HEK293T (cell line): ENCODE measurements at regions not wholly inside any gene's neighbourhood (a gene's known extent, or its start where the extent isn't known, plus 50 kb on each side); places are given as distances from the start of the nearest gene placed in this dataset.

Source experiments
- FOXK2 ChIP-seq: fragments of 450-650 bp; IDR thresholded peaks from 2 replicates; pipeline ENCODE4 v1.6.1; 2016; ENCODE audit warnings: mild to moderate bottlenecking
- FOXM1 ChIP-seq: fragments of 450-650 bp; IDR thresholded peaks from 2 replicates; pipeline ENCODE4 v1.6.1; 2017; ENCODE audit warnings: mild to moderate bottlenecking, borderline replicate concordance
- LEF1 ChIP-seq: fragments of 450-650 bp; IDR thresholded peaks from 2 replicates; pipeline ENCODE4 v1.6.1; 2017; ENCODE audit warnings: mild to moderate bottlenecking, borderline replicate concordance

GRCh38 chr10:44853148-44853734 is 57.9 kb upstream of the TMEM72 start:
- TF ChIP-seq FOXK2 (no peak), FOXM1 (no peak), LEF1 (no peak)
